GM18868 (cell line): ENCODE measurements at regions not wholly inside any gene's neighbourhood (a gene's known extent, or its start where the extent isn't known, plus 50 kb on each side); places are given as distances from the start of the nearest gene placed in this dataset.
"Not testable (repeated sequence)": the region's sequence is repeated elsewhere in the genome, so short reads cannot be mapped to it uniquely, and the experiment has no call there.

Experiments
- ATAC-seq: cut with Tn5 transposase; IDR thresholded peaks from one replicate; pipeline ENCODE4 v1.9.1; 2021; ENCODE audit warnings: mild to moderate bottlenecking, moderate library complexity; ENCODE audit not compliant: unreplicated experiment

DNA sequence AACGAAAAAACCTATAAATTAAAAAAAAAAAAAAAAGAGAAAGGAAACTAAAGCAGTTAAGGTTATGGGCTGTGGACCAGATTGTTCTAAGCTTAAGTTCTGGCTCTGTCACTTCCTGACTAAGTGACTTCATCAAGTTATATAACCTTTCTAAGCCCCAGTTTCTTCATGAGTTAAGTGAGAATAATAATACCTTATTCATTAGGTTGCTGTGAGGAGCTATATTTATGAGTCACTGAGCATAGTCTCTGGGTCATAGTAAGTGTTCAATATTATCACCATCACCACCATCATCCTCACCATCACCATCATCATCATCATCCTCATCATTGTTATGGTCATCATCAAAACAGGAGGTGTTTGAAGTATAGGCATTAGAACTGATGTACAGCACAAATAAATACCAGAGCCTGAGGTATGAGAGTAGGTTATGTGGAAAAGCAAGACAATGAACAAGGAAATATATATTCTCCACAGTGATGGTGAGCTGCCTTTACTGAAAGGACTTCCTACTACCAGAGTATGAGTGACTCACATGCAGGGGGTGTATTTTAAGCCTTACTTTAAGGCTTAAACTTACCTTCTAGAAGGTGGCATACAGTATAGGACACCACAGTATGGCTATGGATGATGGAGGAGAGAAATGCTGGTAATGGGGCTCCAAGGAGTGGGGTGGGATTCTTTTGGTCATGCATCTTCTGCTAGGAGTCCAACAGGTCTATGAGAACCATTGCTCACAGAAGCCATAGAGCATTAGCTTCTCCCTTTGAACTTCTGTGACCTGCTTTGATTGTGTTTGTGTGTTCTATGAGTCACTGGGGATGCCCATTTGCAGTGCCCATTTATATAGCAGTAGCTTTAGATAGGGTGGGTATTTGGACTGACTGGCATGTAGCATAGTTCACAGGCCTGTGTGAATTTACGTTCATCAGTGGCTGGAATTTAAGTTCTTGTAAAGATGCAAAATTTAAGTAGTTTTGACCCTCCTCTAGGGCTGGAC, 104.4 kb downstream of the KLF5 start:
- no peak for ATAC-seq

DNA sequence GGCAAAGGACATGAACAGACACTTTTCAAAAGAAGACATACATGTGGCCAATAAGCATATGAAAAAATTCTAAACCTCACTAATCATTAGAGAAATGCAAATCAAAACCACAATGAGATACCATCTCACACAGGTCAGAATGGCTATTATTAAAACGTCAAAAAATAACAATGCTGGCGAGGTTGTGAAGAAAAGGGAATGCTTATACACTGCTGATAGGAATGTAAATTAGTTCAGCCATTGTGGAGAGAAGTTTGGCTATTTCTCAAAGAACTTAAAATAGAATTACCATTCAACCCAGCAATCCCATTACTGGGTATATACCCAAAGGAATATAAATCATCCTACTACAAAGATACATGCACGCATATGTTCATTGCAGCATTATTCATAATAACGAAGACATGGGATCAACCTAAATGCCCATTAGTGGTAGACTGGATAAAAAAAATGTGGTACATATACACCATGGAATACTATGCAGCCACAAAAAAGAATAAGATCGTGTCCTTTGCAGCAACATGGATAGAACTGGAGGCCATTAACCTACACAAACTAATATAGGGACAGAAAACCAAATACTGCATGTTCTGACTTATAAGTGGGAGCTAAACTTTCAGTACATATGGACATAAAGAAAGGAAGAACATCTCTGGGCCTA, 101.7 kb downstream of the KLF5 start:
- ATAC-seq = not testable (repeated sequence)

DNA sequence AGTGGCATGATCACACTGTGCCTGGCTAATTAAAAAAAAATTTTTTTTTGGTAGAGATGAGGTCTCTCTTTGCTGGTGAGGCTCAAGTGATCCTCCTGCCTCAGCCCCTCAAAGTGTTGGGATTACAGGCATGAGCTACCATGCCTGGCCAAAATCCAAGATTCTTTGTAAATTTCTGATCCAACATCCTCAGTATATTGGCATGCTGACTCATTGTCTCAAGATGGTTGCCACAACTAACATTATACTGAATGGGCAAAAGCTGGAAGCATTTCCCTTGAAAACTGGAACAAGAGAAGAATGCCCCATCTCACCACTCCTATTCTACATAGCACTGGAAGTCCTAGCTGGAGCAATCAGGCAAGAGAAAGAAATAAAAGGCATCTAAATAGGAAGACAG, 100.0 kb downstream of the KLF5 start:
- no peak for ATAC-seq

DNA sequence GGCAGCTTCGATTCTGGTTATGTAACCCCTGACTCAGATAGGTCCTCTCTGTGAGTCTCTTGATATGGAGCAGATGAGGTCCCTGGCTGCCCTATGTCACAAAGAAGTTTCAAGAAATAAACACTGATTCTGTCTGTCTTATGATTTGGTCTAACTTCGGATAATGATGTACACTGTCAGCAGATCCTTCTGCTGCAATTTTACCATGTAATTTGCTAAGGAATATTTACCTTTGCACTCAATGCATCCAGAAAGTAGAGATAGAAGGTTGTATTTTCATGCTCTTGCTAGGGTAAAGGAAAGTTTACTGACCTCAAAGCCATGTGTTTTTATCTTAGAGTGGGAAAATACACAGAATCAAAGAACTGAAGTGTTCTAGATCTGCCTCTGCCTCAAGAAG, 98.2 kb downstream of the KLF5 start:
- no peak for ATAC-seq

DNA sequence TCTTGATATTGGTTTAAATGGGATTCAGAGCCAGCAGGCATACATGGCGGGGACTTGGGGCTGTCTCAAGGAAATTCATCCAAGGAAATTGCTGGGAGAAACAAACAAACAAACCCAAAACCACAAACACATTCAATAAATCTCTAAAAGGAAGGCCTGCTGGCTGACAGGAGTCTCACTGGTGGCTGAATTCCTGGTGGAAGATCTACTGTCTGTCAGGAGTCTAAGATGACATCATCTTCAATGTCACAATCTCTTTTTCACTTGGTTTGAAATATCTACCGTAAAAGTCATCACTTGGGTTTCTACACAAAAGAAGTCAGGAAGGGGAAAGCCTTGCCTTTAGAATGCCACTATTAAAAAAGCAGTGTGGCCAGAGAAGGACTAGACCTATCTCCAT, 87.9 kb downstream of the KLF5 start:
- no peak for ATAC-seq

DNA sequence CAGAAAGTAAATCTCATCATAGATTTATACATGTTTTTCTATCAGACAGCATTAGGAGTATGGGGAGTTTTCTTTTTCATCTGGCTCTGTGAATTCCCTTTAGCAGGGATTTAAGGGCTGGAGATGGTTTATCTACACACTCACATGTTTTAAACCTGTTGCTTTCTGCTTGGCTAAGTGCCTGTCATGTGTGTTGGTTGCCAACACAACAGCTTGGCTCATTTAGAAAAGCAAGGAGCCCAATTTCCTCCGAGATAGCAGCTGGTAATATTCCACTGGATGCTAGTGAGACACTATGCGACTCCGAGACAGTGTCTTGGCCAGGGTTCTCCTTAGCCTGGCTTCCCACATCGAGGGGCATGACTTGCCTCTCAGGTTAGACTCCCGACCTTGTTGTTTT, 83.3 kb downstream of the KLF5 start:
- no peak for ATAC-seq

DNA sequence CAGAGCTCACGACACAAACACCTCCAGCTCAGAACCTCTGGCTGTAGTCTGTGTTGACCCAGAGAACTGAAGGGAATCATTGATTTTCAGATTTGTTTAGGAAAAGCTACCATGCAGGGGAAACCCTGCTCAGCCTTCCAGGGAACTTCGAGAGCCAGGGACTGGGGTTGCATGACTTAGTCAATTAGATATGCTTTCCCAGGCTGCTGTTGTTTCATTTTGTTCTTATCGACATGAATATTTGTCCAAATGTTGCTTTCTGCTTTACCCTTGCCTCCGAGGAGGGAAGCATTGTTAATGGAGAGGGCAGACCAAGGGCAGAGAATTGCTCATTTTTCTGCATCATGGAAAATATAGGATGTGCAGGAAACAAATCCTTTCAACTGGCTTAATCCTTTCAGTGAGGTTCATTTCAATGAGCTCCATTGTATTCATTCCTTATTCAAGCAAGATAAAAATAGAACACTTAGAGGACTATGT, 82.5 kb downstream of the KLF5 start:
- ATAC-seq = no peak

DNA sequence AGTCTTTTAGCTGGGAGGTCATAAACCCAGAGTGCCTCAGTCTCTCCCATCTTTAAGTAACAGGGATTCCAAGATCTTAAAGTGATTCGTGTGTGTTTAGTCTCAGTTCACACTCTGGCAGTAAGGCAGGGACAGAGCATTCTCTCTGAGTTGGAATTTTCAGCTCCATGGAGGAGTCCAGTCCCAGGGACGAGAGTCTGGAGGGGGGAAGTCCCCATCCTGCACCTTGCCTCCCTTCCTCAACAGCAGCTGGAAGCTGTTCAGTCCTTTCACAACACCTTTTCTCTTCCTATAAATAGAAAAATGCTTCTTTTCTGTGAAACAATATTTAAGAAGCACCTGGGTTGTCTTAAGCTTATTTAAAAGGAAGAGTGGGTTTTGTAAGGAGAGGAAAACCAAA, 82.0 kb downstream of the KLF5 start:
- ATAC-seq = no peak

DNA sequence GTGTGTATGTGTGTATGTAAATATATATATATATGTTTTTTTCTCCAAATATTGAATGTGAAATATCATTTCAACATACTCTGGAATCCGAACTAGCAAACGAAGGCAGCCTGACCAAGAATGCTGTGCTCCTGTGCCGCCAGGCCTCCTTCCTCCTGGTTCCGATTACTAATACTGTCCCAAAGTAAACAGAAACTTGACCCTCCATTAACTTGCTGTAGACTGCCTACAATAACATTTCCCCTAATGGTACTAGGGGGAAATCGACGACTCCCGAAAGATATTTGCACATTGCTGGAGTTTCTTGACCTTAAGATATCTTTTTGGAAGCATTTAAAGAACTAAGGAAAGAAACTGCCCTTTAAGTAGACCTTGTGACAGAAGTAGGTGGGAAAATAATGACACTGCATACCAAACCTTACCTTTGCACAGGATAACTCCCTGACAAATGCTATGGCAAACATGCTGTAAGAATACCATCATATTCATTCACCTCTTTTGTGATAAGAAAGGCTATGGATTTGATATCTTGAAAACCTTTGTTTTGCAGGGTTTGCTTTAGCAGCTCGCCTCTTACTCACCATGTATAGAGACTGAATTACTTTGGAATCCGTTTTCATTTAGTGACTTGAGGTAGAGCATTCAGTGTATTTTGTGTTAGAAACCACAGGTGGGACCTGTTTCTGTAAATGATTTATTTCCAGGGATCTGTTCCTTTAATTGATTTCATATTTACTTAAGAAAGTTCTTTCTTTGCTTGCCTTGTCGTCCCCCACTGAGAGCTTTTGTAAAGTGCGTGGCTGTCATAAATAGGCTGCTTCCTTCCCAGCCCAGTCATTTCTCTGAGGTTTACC, 80.1 kb downstream of the KLF5 start:
- ATAC-seq = no peak

DNA sequence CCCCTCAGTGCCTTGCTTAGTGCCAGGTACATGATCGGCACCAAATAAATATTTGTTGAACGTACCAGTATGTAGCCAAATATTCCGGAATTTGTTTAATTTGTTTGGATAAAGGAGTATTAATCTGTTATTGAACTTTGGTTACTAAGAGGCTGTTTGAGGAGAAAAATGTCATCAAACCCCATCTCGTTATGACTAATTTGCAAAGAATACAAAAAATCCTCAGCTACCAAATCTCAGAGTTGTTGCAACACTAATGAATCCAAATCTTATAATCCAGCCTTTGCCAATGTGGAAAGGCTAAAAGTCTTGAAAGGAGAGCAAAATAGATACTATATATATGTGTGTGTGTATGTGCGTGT, 79.5 kb downstream of the KLF5 start:
- ATAC-seq = no peak

DNA sequence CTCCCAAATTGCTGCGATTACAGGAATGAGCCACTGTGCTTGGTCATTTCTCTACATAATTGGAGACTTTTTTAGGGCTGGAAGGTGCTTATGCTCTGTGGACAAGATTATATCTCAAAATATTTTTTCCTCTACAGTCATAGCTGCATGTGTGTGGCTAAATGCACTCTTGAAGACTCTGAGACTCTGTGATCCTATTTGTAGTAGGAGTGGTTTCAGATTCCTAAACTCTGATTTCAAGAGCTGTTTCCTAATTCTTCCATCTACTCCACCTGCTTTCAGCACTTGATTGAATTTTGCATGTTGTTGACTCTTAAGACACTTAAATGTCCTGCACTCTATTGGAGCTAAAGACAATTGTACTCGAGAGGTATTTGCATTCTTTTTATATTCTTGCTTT, 78.0 kb downstream of the KLF5 start:
- no peak for ATAC-seq

DNA sequence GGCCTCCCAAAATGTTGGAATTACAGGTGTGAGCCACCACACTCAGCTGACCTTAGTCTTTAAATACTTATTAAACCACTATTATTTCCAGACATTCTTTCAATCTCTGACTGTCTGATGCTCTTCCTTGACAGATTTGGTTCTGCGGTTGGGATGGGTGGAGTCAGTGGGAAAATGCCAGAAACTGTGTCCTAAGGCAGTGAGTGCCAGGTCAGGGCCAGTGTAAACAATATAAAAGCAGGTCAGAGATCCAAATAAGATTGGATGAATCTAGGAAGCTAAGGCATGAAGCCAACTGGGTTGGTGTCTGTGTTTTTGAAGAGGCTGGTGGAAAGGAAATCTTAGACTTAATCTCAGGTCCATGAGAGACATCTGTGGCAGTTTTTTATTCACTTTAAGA, 74.7 kb downstream of the KLF5 start:
- no peak for ATAC-seq

DNA sequence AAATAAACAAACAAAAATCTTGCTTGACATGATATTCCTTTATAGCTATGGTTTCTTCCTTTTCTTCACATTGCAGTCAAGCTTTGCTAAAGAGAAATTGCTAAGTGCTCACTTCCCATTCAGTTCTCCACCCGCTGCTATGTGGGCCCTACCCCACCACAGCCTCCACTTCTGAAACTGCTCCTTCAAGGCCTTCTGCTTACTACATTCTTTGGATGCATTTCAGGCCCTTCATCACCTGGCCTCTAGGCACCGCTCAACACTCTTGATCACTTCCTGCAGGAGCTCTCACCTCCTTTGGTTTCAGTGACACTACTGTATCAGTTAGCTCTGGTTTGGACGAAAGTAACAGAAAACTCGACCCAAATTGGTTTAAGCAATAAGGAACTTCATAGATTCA, 72.4 kb downstream of the KLF5 start:
- ATAC-seq = no peak

DNA sequence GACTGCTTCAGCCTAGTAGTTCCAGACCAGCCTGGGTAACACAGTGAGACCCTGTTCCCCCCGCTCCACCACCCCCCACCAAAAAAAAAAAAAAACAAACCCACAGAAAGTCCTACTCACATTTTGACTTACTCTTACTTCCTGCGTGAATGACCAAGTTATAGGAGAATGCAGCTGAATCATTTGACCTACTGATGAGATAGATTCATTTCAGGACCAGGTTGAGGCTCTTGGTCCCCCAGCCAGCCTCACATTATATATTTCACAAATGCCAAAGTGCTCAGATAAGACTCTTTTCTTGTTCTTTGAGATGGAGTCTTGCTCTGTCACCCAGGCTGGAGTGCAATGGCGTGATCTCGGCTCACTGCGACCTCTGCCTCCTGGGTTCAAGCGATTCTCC, 70.2 kb downstream of the KLF5 start:
- ATAC-seq = no peak
